Hepatocyte (in vitro differentiated cells): ENCODE measurements at regions not wholly inside any gene's neighbourhood (a gene's known extent, or its start where the extent isn't known, plus 50 kb on each side); places are given as distances from the start of the nearest gene placed in this dataset.

Source experiments
- DNase-seq: peaks from one replicate; pipeline ENCODE4 v3.0.0-alpha.2; 2016; ENCODE audit warnings: low spot score
- H2AFZ ChIP-seq: fragments of 200-600 bp; sonication (generic); 2 replicates; pipeline ENCODE4 v1.6.0; 2016; ENCODE audit warnings: antibody characterized with exemption, mild to moderate bottlenecking
- H3K27ac ChIP-seq: fragments of 200-600 bp; sonication (generic); 2 replicates; pipeline ENCODE4 v1.5.1; 2016; ENCODE audit warnings: mild to moderate bottlenecking
- H3K27me3 ChIP-seq: fragments of 200-600 bp; sonication (generic); 2 replicates; pipeline ENCODE4 v1.6.1; 2016
- H3K36me3 ChIP-seq: fragments of 200-600 bp; sonication (generic); replicated peaks from 2 replicates; pipeline ENCODE4 v1.5.1; 2016; ENCODE audit warnings: low read depth; ENCODE audit not compliant: insufficient read depth
- H3K4me1 ChIP-seq: fragments of 200-600 bp; sonication (generic); 2 replicates; pipeline ENCODE4 v1.5.1; 2016; ENCODE audit warnings: mild to moderate bottlenecking, moderate library complexity; ENCODE audit not compliant: insufficient read depth
- H3K4me2 ChIP-seq: fragments of 200-600 bp; sonication (generic); 2 replicates; pipeline ENCODE4 v1.6.0; 2016
- H3K4me3 ChIP-seq: fragments of 200-600 bp; sonication (generic); 2 replicates; pipeline ENCODE4 v1.5.1; 2016; ENCODE audit warnings: mild to moderate bottlenecking
- H3K79me2 ChIP-seq: fragments of 200-600 bp; sonication (generic); 2 replicates; pipeline ENCODE4 v1.6.0; 2017; ENCODE audit warnings: mild to moderate bottlenecking
- H3K9me2 ChIP-seq: fragments of 200-600 bp; sonication (generic); replicated peaks from 2 replicates; pipeline ENCODE4 v1.6.0; 2017; ENCODE audit warnings: mild to moderate bottlenecking; ENCODE audit not compliant: insufficient read depth
- H3K9me3 ChIP-seq: fragments of 200-600 bp; sonication (generic); 2 replicates; pipeline ENCODE4 v1.5.1; 2016; ENCODE audit warnings: low read depth, mild to moderate bottlenecking
- H4K20me1 ChIP-seq: fragments of 200-600 bp; sonication (generic); 2 replicates; pipeline ENCODE4 v1.6.0; 2016; ENCODE audit warnings: mild to moderate bottlenecking; ENCODE audit not compliant: insufficient read depth, poor library complexity, severe bottlenecking
- EZH2 ChIP-seq: fragments of 200-600 bp; sonication (generic); IDR thresholded peaks from 2 replicates; pipeline ENCODE4 v1.6.1; 2016; ENCODE audit warnings: antibody characterized with exemption, mild to moderate bottlenecking, borderline replicate concordance
- EZH2phosphoT487 ChIP-seq: fragments of 200-600 bp; sonication (generic); IDR thresholded peaks from one replicate; pipeline ENCODE4 v1.6.1; 2018; ENCODE audit warnings: antibody characterized with exemption, mild to moderate bottlenecking, low read depth, moderate library complexity; ENCODE audit not compliant: unreplicated experiment, severe bottlenecking
- WGBS: methylation state at CpG from one replicate; pipeline ENCODE4 v1.1.6; 2016; ENCODE audit warnings: low lambda C conversion rate; ENCODE audit errors: missing lambda C conversion rate; 5-methylcytosine and 5-hydroxymethylcytosine counted together
- TF ChIP-seq, protein P1 (sequence below): fragments of 200-600 bp; sonication (generic); IDR thresholded peaks from 2 replicates; pipeline ENCODE4 v1.5.1; 2016; ENCODE audit warnings: antibody characterized with exemption, mild to moderate bottlenecking; ENCODE audit not compliant: poor library complexity

DNA sequence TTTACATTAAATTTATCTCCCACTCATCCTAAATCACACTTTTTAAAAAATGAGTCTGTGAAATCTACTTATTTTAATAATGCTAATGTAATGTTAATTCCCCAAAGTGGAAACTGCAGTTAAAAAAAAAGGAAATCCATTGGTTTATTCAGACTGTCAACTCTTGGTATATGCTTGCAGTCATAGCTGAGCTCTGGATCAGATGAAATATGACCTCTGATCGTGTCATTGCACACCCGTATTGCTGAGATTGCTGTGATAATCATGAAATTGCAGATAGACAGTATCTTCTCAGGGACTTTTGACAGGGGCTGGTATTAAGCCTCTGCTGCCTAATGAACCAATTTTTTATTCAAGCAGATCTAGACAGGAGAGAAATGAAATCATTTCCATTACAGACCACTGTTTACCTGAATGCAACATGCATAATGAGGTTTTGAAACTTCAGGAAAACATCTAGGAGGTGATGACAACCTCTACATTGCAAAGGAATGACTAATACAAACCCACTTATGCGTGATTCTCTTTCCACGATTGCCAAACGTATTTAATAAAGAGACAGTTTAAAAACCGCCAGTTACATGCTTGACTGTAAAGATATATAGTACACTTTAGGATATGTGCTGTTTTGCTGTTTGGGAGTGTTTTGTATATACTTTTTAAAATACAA lies 138.3 kb upstream of the PUDP start:
- Histone ChIP-seq H3K79me2 (no peaks in the 10 kb centered on the region), H2AFZ (no peak overlapping the region), H4K20me1 (no peaks in the 10 kb centered on the region), H3K4me2 (no peak overlapping the region), H3K27ac (no peak overlapping the region), H3K9me3 (no peaks in the 10 kb centered on the region), H3K4me1 (no peaks in the 10 kb centered on the region), H3K36me3 (no peaks in the 10 kb centered on the region), H3K9me2 (no peaks in the 10 kb centered on the region), H3K4me3 (no peak overlapping the region), H3K27me3 (no peaks in the 10 kb centered on the region)
- 48% methylated on average over 6 of the region's 6 CpGs for WGBS
- DNase-seq, result no peak
- TF ChIP-seq EZH2, result no peak
- no peak for TF ChIP-seq EZH2phosphoT487
- TF ChIP-seq, protein P1, sequence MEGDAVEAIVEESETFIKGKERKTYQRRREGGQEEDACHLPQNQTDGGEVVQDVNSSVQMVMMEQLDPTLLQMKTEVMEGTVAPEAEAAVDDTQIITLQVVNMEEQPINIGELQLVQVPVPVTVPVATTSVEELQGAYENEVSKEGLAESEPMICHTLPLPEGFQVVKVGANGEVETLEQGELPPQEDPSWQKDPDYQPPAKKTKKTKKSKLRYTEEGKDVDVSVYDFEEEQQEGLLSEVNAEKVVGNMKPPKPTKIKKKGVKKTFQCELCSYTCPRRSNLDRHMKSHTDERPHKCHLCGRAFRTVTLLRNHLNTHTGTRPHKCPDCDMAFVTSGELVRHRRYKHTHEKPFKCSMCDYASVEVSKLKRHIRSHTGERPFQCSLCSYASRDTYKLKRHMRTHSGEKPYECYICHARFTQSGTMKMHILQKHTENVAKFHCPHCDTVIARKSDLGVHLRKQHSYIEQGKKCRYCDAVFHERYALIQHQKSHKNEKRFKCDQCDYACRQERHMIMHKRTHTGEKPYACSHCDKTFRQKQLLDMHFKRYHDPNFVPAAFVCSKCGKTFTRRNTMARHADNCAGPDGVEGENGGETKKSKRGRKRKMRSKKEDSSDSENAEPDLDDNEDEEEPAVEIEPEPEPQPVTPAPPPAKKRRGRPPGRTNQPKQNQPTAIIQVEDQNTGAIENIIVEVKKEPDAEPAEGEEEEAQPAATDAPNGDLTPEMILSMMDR, result no peak

DNA sequence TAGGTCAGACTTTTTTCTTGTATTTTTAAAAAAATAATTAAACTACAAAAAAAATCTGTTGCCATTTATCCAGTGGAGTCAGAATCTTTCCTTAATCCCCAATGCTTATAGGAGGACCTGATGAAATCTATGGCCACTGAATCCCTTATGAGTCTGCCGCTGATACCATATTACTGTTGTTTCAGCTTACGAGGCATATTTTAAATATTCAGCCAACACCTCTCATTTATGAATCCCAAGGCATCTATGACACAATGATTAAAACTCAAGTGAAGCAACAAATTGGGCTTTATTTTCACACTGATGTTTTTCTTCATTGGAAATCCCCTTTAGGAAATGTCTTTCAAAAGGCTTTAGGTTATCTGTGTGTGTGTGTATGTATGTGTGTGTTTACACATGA lies 137.8 kb upstream of the PUDP start:
- no peak overlapping the region for H3K4me3 ChIP-seq
- no peaks in the 10 kb centered on the region for H3K79me2 ChIP-seq
- no peaks in the 10 kb centered on the region for H4K20me1 ChIP-seq
- no peaks in the 10 kb centered on the region for H3K27me3 ChIP-seq
- H3K9me2 ChIP-seq, result no peaks in the 10 kb centered on the region
- 89% methylated on average over 2 of the region's 2 CpGs for WGBS
- no peak overlapping the region for H3K4me2 ChIP-seq
- no peaks in the 10 kb centered on the region for H3K36me3 ChIP-seq
- no peaks in the 10 kb centered on the region for H3K4me1 ChIP-seq
- H3K27ac ChIP-seq, result no peak overlapping the region
- H2AFZ ChIP-seq, result no peak overlapping the region
- TF ChIP-seq, protein P1, result no peak
- TF ChIP-seq EZH2, result no peak
- TF ChIP-seq EZH2phosphoT487, result no peak
- no peaks in the 10 kb centered on the region for H3K9me3 ChIP-seq
- no peak for DNase-seq

DNA sequence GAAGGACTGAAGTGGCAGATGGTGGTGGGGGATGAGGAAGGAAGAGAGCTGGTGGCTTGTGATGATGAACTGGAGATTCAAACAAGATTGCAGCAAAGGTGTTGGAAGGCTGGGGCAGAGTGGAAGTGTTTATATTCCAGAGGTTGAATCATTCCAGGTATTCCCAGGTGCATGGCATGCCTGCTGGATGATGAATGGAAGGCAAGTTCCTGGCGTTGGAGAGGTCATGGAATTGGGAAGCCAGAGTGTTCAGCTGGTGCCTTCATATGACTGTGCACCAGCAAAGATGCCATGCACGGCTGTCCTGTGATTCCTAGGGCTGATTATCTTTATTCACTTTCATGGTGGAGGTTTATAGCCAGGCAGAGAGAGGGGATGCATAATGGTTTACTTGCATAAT lies 135.8 kb upstream of the PUDP start:
- no peak overlapping the region for H3K4me3 ChIP-seq
- no peak overlapping the region for H2AFZ ChIP-seq
- no peaks in the 10 kb centered on the region for H3K9me3 ChIP-seq
- H3K27me3 ChIP-seq, result no peaks in the 10 kb centered on the region
- no peaks in the 10 kb centered on the region for H3K36me3 ChIP-seq
- H3K27ac ChIP-seq, result no peak overlapping the region
- no peak for DNase-seq
- H3K79me2 ChIP-seq, result no peaks in the 10 kb centered on the region
- H3K9me2 ChIP-seq, result no peaks in the 10 kb centered on the region
- no peaks in the 10 kb centered on the region for H3K4me1 ChIP-seq
- 69% methylated on average over 2 of the region's 2 CpGs for WGBS
- no peak overlapping the region for H3K4me2 ChIP-seq
- no peaks in the 10 kb centered on the region for H4K20me1 ChIP-seq
- no peak for TF ChIP-seq EZH2phosphoT487
- TF ChIP-seq, protein P1, result no peak
- no peak for TF ChIP-seq EZH2

GRCh38 chrX:7280520-7280919 lies 132.6 kb upstream of the PUDP start:
- Histone ChIP-seq H3K9me2 (no peaks in the 10 kb centered on the region), H4K20me1 (no peaks in the 10 kb centered on the region), H3K27me3 (no peaks in the 10 kb centered on the region), H3K36me3 (no peaks in the 10 kb centered on the region), H3K79me2 (no peaks in the 10 kb centered on the region), H3K4me2 (no peak overlapping the region), H3K4me3 (no peak overlapping the region), H2AFZ (no peak overlapping the region), H3K4me1 (no peaks in the 10 kb centered on the region), H3K27ac (no peak overlapping the region), H3K9me3 (no peaks in the 10 kb centered on the region)
- no peak for DNase-seq
- WGBS, result 61% methylated on average over 2 of the region's 2 CpGs
- no peak for TF ChIP-seq EZH2
- TF ChIP-seq, protein P1, result no peak
- no peak for TF ChIP-seq EZH2phosphoT487
